Glutamatergic neuron (in vitro differentiated cells): ENCODE measurements at regions not wholly inside any gene's neighbourhood (a gene's known extent, or its start where the extent isn't known, plus 50 kb on each side); places are given as distances from the start of the nearest gene placed in this dataset.
"Not testable (repeated sequence)": the region's sequence is repeated elsewhere in the genome, so short reads cannot be mapped to it uniquely, and the experiment has no call there.

Experiments used
- DNase-seq: peaks from one replicate; pipeline ENCODE4 v3.0.0; 2022
- H3K27ac Mint-ChIP-seq: one replicate; pipeline ENCODE4 v1.8.0; 2020; ENCODE audit warnings: mild to moderate bottlenecking, mixed read lengths, inconsistent platforms; ENCODE audit not compliant: unreplicated experiment
- H3K27me3 Mint-ChIP-seq: one replicate; pipeline ENCODE4 v1.8.0; 2020; ENCODE audit warnings: mild to moderate bottlenecking, moderate library complexity, mixed read lengths, inconsistent platforms; ENCODE audit not compliant: unreplicated experiment
- H3K36me3 Mint-ChIP-seq: one replicate; pipeline ENCODE4 v1.8.0; 2020; ENCODE audit warnings: mild to moderate bottlenecking, mixed read lengths, inconsistent platforms; ENCODE audit not compliant: unreplicated experiment
- H3K4me1 Mint-ChIP-seq: one replicate; pipeline ENCODE4 v1.8.0; 2020; ENCODE audit warnings: mild to moderate bottlenecking, low read depth, mixed read lengths, inconsistent platforms; ENCODE audit not compliant: unreplicated experiment
- H3K4me3 Mint-ChIP-seq: one replicate; pipeline ENCODE4 v1.8.0; 2020; ENCODE audit warnings: mild to moderate bottlenecking, mixed read lengths, inconsistent platforms; ENCODE audit not compliant: unreplicated experiment
- H3K9me3 Mint-ChIP-seq: one replicate; pipeline ENCODE4 v1.8.0; 2020; ENCODE audit warnings: mild to moderate bottlenecking, moderate library complexity, mixed read lengths, inconsistent platforms; ENCODE audit not compliant: unreplicated experiment
- TF ChIP-seq, protein P1 (sequence below): fragments of 200-600 bp; sonication (generic); IDR thresholded peaks from one replicate; pipeline ENCODE4 v1.5.0; 2021; ENCODE audit not compliant: partially characterized antibody, unreplicated experiment

DNA sequence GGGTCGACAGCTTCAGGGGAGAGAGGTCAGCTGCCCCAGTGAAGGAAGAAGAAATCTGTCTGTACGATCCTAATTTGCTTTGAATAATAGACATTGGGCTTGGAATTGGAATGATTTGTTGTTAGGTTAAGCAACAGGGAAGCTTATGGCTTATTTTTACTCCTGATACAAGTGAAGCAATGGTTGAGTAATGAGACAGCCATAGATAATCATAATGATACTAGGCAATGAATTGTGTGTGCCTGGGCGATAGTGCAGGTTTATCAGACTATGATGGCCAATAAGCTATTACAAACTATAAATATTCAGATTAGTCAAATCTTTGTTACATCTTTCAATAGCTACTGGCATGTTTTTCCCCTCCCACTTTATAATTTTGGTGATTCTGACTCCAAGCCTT, 140.9 kb upstream of the CDIN1 start:
- no peaks in the 10 kb centered on the region for H3K4me1 Mint-ChIP-seq
- no peak for DNase-seq
- H3K27ac Mint-ChIP-seq, result no peak overlapping the region
- H3K36me3 Mint-ChIP-seq, result no peaks in the 10 kb centered on the region
- H3K4me3 Mint-ChIP-seq, result no peak overlapping the region
- H3K27me3 Mint-ChIP-seq, result no peaks in the 10 kb centered on the region
- TF ChIP-seq, protein P1, sequence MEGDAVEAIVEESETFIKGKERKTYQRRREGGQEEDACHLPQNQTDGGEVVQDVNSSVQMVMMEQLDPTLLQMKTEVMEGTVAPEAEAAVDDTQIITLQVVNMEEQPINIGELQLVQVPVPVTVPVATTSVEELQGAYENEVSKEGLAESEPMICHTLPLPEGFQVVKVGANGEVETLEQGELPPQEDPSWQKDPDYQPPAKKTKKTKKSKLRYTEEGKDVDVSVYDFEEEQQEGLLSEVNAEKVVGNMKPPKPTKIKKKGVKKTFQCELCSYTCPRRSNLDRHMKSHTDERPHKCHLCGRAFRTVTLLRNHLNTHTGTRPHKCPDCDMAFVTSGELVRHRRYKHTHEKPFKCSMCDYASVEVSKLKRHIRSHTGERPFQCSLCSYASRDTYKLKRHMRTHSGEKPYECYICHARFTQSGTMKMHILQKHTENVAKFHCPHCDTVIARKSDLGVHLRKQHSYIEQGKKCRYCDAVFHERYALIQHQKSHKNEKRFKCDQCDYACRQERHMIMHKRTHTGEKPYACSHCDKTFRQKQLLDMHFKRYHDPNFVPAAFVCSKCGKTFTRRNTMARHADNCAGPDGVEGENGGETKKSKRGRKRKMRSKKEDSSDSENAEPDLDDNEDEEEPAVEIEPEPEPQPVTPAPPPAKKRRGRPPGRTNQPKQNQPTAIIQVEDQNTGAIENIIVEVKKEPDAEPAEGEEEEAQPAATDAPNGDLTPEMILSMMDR, result no peak
- H3K9me3 Mint-ChIP-seq, result no peaks in the 10 kb centered on the region

DNA sequence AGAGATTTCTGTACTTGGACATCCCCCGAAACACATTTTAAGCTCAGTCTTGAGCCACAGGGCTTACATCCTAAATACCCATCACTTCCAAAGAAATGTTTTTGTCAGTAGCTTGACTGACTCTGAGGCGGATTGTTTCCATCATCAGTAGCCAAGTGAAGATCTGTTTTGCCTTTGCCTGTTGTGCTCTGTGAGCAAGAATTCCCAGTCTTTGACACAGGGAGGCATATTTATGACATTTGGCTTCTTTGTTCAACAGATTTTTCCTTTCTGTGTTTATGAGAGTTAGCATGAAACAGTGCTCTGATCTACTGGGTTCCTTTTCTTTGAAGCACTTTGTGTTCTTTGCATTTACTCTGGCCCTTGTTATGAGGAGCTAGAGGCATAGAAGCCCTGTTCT, 132.1 kb upstream of the CDIN1 start:
- Mint-ChIP-seq H3K9me3 (no peaks in the 10 kb centered on the region), H3K36me3 (no peaks in the 10 kb centered on the region), H3K4me1 (no peaks in the 10 kb centered on the region), H3K4me3 (no peak overlapping the region), H3K27ac (no peak overlapping the region), H3K27me3 (no peaks in the 10 kb centered on the region)
- TF ChIP-seq, protein P1, result no peak
- DNase-seq, result no peak

DNA sequence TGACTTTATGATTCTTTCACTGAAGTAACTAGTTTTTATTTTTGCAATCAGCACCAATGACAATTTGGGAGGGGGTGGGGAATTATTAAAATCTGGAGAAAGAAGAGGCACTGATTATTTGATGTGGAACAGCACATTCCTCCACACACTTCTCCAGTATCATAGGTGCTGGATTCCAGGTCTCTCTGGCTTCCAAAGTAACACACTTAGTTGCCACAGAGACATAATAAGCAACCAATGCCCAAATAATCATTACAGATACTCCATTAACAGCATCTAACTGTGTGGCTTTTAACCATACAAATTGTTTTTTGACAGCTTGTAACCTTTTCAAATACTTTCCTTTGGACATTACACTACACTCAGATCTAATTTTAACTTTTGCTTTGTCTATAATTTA, 131.0 kb upstream of the CDIN1 start:
- DNase-seq, result no peak
- TF ChIP-seq, protein P1, result no peak
- H3K27ac Mint-ChIP-seq, result no peak overlapping the region
- H3K36me3 Mint-ChIP-seq, result no peaks in the 10 kb centered on the region
- H3K9me3 Mint-ChIP-seq, result no peaks in the 10 kb centered on the region
- H3K4me3 Mint-ChIP-seq, result no peak overlapping the region
- H3K27me3 Mint-ChIP-seq, result peaks cover 3% of the 10 kb centered on the region
- no peaks in the 10 kb centered on the region for H3K4me1 Mint-ChIP-seq

DNA sequence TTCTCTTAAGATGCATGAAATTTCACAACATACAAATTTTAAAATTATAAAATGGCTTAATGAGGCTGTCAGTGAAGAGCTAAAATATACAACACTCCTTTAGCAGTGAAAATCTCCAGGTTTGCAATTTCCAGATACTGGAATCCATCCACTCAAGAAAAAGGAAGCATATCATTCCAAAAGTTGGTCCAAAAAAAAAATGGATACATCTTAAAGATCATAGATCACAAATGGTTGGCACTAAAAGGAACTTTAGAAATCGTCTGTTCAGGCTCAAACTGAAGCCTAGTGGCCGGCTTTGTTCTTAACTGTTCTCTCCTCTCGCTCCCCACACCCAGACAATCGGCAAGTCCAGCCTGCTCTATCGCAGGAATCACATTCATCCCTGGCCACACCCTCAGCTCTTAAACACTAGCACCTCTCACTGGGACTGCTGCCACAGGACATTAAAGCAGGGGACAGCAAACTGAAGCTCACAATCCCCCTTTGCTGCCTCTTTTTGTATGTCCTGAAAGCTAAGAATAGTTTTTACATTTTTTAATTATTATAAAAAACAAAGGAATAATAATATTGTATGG, 130.3 kb upstream of the CDIN1 start:
- Mint-ChIP-seq H3K27me3 (peaks cover 3% of the 10 kb centered on the region), H3K9me3 (peaks cover 2% of the 10 kb centered on the region), H3K4me3 (no peak overlapping the region), H3K36me3 (no peaks in the 10 kb centered on the region), H3K4me1 (no peaks in the 10 kb centered on the region), H3K27ac (no peak overlapping the region)
- TF ChIP-seq, protein P1, result no peak
- no peak for DNase-seq

DNA sequence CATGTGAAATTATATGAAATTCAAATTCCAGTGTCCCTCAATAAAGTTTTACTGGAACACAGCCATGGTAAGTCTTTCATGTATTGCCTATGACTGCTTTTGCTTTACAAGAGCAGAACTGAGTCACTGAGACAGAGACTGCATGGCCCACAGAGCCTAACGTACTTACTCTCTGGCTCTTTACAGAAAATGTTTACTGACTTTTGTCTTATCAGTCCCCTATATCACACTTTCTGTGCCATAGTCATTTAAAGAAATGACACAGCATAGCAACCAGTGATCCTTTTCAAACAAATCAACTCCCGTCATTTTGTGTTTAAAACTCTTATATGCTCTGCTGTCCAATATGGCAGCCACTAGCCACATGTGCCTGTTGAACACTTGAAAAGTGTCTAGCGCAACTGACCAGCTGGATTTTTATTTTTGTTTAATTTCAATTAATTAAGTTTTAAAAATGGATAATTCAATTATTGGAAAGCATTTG, 129.7 kb upstream of the CDIN1 start:
- Mint-ChIP-seq H3K4me3 (no peak overlapping the region), H3K9me3 (peaks cover 2% of the 10 kb centered on the region), H3K27ac (no peak overlapping the region), H3K4me1 (no peaks in the 10 kb centered on the region), H3K27me3 (peaks cover 3% of the 10 kb centered on the region), H3K36me3 (no peaks in the 10 kb centered on the region)
- TF ChIP-seq, protein P1, result no peak
- no peak for DNase-seq

DNA sequence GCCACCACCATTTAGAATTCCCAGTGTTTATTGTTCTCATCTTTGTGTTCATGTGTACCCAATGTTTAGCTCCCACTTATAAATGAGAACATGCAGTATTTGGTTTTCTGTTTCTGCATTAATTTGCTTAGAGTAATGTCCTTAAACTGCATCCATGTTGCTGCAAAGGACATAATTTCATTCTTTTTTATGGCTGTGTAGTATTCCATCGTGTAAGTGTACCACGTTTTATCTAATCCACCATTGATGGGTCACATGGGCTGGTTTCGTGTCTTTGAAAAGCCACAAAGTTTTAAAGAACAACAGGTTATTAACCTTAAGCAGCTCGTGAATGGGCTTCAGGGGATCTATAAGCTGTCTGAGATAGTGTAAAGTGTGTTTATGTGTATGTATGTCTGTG, 125.2 kb upstream of the CDIN1 start:
- not testable (repeated sequence) for H3K27ac Mint-ChIP-seq, H3K36me3 Mint-ChIP-seq, H3K27me3 Mint-ChIP-seq, DNase-seq, H3K4me3 Mint-ChIP-seq, H3K9me3 Mint-ChIP-seq, H3K4me1 Mint-ChIP-seq
